B cell (primary cell): ENCODE measurements at regions not wholly inside any gene's neighbourhood (a gene's known extent, or its start where the extent isn't known, plus 50 kb on each side); places are given as distances from the start of the nearest gene placed in this dataset.

Experiments
- EZH2 ChIP-seq: IDR thresholded peaks from 2 replicates; pipeline ENCODE4 v1.6.1; 2012; ENCODE audit warnings: borderline replicate concordance, low read depth, mild to moderate bottlenecking, moderate library complexity, low read length; ENCODE audit not compliant: insufficient read depth, poor library complexity, severe bottlenecking
- TF ChIP-seq, protein P1 (sequence below): fragments of 200-600 bp; IDR thresholded peaks from one replicate; pipeline ENCODE4 v1.8.0; 2022; ENCODE audit warnings: antibody characterized with exemption, mild to moderate bottlenecking

GRCh38 chr2:188193230-188193629 is 98.4 kb upstream of the GULP1 start:
- TF ChIP-seq, protein P1, sequence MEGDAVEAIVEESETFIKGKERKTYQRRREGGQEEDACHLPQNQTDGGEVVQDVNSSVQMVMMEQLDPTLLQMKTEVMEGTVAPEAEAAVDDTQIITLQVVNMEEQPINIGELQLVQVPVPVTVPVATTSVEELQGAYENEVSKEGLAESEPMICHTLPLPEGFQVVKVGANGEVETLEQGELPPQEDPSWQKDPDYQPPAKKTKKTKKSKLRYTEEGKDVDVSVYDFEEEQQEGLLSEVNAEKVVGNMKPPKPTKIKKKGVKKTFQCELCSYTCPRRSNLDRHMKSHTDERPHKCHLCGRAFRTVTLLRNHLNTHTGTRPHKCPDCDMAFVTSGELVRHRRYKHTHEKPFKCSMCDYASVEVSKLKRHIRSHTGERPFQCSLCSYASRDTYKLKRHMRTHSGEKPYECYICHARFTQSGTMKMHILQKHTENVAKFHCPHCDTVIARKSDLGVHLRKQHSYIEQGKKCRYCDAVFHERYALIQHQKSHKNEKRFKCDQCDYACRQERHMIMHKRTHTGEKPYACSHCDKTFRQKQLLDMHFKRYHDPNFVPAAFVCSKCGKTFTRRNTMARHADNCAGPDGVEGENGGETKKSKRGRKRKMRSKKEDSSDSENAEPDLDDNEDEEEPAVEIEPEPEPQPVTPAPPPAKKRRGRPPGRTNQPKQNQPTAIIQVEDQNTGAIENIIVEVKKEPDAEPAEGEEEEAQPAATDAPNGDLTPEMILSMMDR, result no peak
- no peak for TF ChIP-seq EZH2
